K562 (cell line): ENCODE measurements at regions not wholly inside any gene's neighbourhood (a gene's known extent, or its start where the extent isn't known, plus 50 kb on each side); places are given as distances from the start of the nearest gene placed in this dataset.

ENCODE experiments used
- ATAC-seq: fragments of 200-7000 bp; cut with Tn5 transposase; 3 replicates; pipeline ENCODE4 v1.9.1; 2020; ENCODE audit warnings: moderate library complexity
- BruUV-seq: library from RNA; stranded (reverse); fragments of 400-500 nt; replicated peaks from 2 replicates; lab custom pipeline; 2021; lab: Mats Ljungman, UMichigan
- CTCF ChIA-PET: fragments of 300-600 bp; formaldehyde crosslinking; extraction: SDS; loops from one replicate; lab custom pipeline; 2021; ENCODE audit warnings: low intra/inter-chr PET ratio; lab: Yijun Ruan, JAX
- POLR2A ChIA-PET: fragments of 300-600, 350-650 bp; sonication (Branson Sonifier 250); formaldehyde crosslinking; extraction: SDS; loops from one replicate; lab custom pipeline; 2021; ENCODE audit warnings: antibody characterized with exemption, inconsistent platforms; lab: Yijun Ruan, JAX
- DNase-seq, 4 experiments: peaks; one replicate each; pipeline versions ENCODE4 v3.0.0 to v3.0.0-alpha.2; 2011 to 2018; ENCODE audit warnings: low spot score in 3 of 4, mixed read lengths in 3 of 4; ENCODE audit errors: extremely low read depth in 1 of 4
- FAIRE-seq: peaks from 2 replicates; lab custom pipeline; 2011; peaks lifted over from hg19 to GRCh38; lab: Jason Lieb, UNC
- H2AFZ ChIP-seq: 2 replicates; pipeline ENCODE4 v1.6.0; 2011; ENCODE audit warnings: low read depth, low read length, control low read depth, inconsistent platforms
- H3K27ac ChIP-seq: fragments of 200-600 bp; 3 replicates; pipeline ENCODE4 v1.8.0; 2011; ENCODE audit warnings: low read depth, mild to moderate bottlenecking, control low read depth, inconsistent platforms, low read length, moderate library complexity, mixed read lengths; ENCODE audit errors: extremely low read depth
- H3K27me3 ChIP-seq, 2 experiments: fragments of 300-600 bp in 1 of 2; 2 replicates in 1 of 2; 3 replicates in 1 of 2; pipeline versions ENCODE4 v1.6.0 to v1.8.0; 2011; ENCODE audit warnings: inconsistent platforms in 2 of 2, low read length in 2 of 2, mild to moderate bottlenecking in 1 of 2, mixed read lengths in 1 of 2, moderate library complexity in 1 of 2; ENCODE audit not compliant: control insufficient read depth in 2 of 2, insufficient read depth in 2 of 2
- H3K36me3 ChIP-seq: fragments of 300-600 bp; 3 replicates; pipeline ENCODE4 v1.8.0; 2011; ENCODE audit warnings: mild to moderate bottlenecking, low read length, inconsistent platforms; ENCODE audit not compliant: control insufficient read depth, insufficient read depth
- H3K4me1 ChIP-seq, 2 experiments: fragments of 200-600 bp in 1 of 2; replicated peaks in 1 of 2; 2 replicates in 1 of 2; 3 replicates in 1 of 2; pipeline versions ENCODE4 v1.5.1 to v1.8.0; 2011; ENCODE audit warnings: inconsistent platforms in 2 of 2, low read length in 2 of 2, mild to moderate bottlenecking in 1 of 2, mixed read lengths in 1 of 2, moderate library complexity in 1 of 2; ENCODE audit not compliant: control insufficient read depth in 2 of 2, insufficient read depth in 2 of 2
- H3K4me2 ChIP-seq: 2 replicates; pipeline ENCODE4 v1.6.1; 2011; ENCODE audit warnings: low read length, control low read depth, inconsistent platforms, mixed read lengths; ENCODE audit not compliant: insufficient read depth
- H3K4me3 ChIP-seq: fragments of 200-600 bp; sonication (generic), shearing (Covaris generic); 2 replicates; pipeline ENCODE4 v1.5.1; 2016; ENCODE audit warnings: control low read depth, inconsistent platforms
- H3K79me2 ChIP-seq: fragments of 200-600 bp; 3 replicates; pipeline ENCODE4 v1.8.0; 2011; ENCODE audit warnings: low read length, inconsistent platforms; ENCODE audit not compliant: control insufficient read depth, insufficient read depth
- H3K9ac ChIP-seq, 2 experiments: 2 replicates each; pipeline versions ENCODE4 v1.6.0 to v1.6.1; 2011; ENCODE audit warnings: low read depth in 2 of 2, low read length in 2 of 2, control low read depth in 1 of 2, inconsistent platforms in 1 of 2, mild to moderate bottlenecking in 1 of 2, mixed read lengths in 1 of 2; ENCODE audit not compliant: insufficient read depth in 1 of 2
- H3K9me1 ChIP-seq: one replicate; pipeline ENCODE4 v1.6.0; 2011; ENCODE audit warnings: inconsistent platforms, mild to moderate bottlenecking, low read length, moderate library complexity; ENCODE audit not compliant: control insufficient read depth, insufficient read depth
- H3K9me3 ChIP-seq: replicated peaks from 2 replicates; pipeline ENCODE4 v1.5.1; 2011; ENCODE audit warnings: low read depth, low read length, inconsistent platforms; ENCODE audit not compliant: control insufficient read depth, insufficient read depth
- H4K20me1 ChIP-seq: replicated peaks from 2 replicates; pipeline ENCODE4 v1.6.1; 2011; ENCODE audit warnings: low read length, inconsistent platforms, mixed read lengths; ENCODE audit not compliant: control insufficient read depth, insufficient read depth
- CEBPG ChIP-seq, 3 experiments: fragments of 200-800 bp in 1 of 3; sonication (Bioruptor generic) in 1 of 3; sonication (generic) in 1 of 3; formaldehyde crosslinking in 1 of 3; IDR thresholded peaks in 2 of 3; conservative IDR thresholded peaks in 1 of 3; 2 replicates each; pipeline versions ENCODE4 v1.6.1 to v1.8.0; 2016 to 2022; ENCODE audit warnings: missing compliant biosample characterization in 2 of 3, missing genetic modification characterization in 2 of 3, mild to moderate bottlenecking in 1 of 3, missing genetic modification reagents in 1 of 3
- MAFF ChIP-seq: IDR thresholded peaks from 2 replicates; pipeline ENCODE4 v1.6.1; 2012; ENCODE audit warnings: low read length, improper control_type of control experiment
- WGBS: fragments of 100-300 bp; shearing (Covaris generic); methylation state at CpG from one replicate; pipeline ENCODE4 v1.1.6; 2016; ENCODE audit warnings: low coverage, mixed read lengths; ENCODE audit not compliant: insufficient coverage; ENCODE audit errors: missing lambda C conversion rate; 5-methylcytosine and 5-hydroxymethylcytosine counted together
- in situ Hi-C: fragments of 300-500 bp; cut with MboI; formaldehyde crosslinking; loops from 4 replicates; pipeline ENCODE4 v1.15.0; 2018; ENCODE audit warnings: inconsistent platforms, mixed read lengths
- intact Hi-C: fragments of 100-400 bp; cut with micrococcal nuclease; formaldehyde crosslinking; loops from 2 replicates; pipeline ENCODE4 v1.14.2; 2022
- TF ChIP-seq, protein P1 (sequence below): sonication (generic); formaldehyde crosslinking; IDR thresholded peaks from 2 replicates; pipeline ENCODE4 v1.8.1; 2023; ENCODE audit warnings: mild to moderate bottlenecking, missing genetic modification reagents
- TF ChIP-seq, protein P2 (sequence below): fragments of 200-800 bp; sonication (Bioruptor generic); IDR thresholded peaks from 2 replicates; pipeline ENCODE4 v1.6.1; 2017; ENCODE audit warnings: missing genetic modification characterization, missing compliant biosample characterization
- TF ChIP-seq, protein P3 (sequence below), 2 experiments: fragments of 450-650 bp in 1 of 2; sonication (generic) in 1 of 2; formaldehyde crosslinking in 1 of 2; IDR thresholded peaks in 1 of 2; conservative IDR thresholded peaks in 1 of 2; 2 replicates each; pipeline versions ENCODE4 v1.6.1 to v1.8.1; 2016 to 2023; ENCODE audit warnings: mild to moderate bottlenecking in 2 of 2, moderate library complexity in 2 of 2, inconsistent platforms in 1 of 2, missing genetic modification reagents in 1 of 2

DNA sequence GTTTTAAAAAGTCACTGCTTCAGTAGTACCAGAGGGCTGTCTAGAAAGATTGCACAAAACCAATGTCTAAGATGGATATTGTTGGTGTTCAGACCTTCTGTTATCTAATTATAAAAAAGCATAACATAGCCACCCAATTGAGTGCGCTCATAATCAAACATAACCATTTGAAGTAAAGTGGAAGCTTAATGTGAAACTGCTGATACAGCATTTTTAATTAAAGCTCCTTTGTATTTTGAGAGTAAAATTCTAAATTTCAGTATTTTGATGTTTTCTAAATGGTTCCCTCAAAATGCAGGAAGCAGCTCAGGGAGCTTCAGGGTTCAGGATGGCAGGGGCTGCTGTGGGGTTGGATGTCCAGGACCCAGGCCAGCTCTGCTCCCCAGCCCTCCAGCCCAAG, 291.8 kb upstream of the ZFP64 start (continued):
- TF ChIP-seq, protein P1, sequence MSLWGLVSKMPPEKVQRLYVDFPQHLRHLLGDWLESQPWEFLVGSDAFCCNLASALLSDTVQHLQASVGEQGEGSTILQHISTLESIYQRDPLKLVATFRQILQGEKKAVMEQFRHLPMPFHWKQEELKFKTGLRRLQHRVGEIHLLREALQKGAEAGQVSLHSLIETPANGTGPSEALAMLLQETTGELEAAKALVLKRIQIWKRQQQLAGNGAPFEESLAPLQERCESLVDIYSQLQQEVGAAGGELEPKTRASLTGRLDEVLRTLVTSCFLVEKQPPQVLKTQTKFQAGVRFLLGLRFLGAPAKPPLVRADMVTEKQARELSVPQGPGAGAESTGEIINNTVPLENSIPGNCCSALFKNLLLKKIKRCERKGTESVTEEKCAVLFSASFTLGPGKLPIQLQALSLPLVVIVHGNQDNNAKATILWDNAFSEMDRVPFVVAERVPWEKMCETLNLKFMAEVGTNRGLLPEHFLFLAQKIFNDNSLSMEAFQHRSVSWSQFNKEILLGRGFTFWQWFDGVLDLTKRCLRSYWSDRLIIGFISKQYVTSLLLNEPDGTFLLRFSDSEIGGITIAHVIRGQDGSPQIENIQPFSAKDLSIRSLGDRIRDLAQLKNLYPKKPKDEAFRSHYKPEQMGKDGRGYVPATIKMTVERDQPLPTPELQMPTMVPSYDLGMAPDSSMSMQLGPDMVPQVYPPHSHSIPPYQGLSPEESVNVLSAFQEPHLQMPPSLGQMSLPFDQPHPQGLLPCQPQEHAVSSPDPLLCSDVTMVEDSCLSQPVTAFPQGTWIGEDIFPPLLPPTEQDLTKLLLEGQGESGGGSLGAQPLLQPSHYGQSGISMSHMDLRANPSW, result no peak
- peak; percentile 98 for TF ChIP-seq MAFF

DNA sequence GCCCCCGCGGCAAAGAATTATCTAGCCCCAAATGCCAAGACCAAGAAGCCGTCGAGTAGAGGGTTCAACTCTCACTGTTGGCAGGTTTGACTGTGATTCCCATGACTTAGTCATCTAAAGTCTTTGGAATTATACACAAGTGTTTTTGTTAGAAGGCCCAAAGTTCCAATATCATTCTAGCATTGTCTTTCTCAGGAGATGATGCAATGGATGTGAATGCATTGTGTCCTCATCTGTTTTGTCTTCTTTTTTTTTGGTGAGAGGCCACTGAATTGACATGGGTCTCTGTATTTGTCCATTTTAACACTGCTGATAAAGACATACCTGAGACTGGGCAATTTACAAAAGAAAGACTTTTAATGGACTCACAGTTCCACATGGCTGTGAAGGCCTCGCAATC, 290.5 kb upstream of the ZFP64 start:
- Histone ChIP-seq H3K79me2 (no peaks in the 10 kb centered on the region), H3K4me3 (no peak overlapping the region), H3K9ac (no peak overlapping the region), H3K27ac (no peak overlapping the region), H4K20me1 (no peaks in the 10 kb centered on the region), H3K4me1 (no peaks in the 10 kb centered on the region), H3K36me3 (no peaks in the 10 kb centered on the region), H2AFZ (no peak overlapping the region), H3K9me3 (no peaks in the 10 kb centered on the region), H3K9me1 (no peaks in the 10 kb centered on the region), H3K27me3 (no peaks in the 10 kb centered on the region), H3K4me2 (no peak overlapping the region)
- no TSS peak for BruUV-seq
- POLR2A ChIA-PET, result no interaction called here
- CTCF ChIA-PET, result interaction anchor here (0.6 kb wide), 1 partner anchor 451 kb away, joined by 3 read pairs; no protein-coding TSS in a partner anchor
- no peak for ATAC-seq
- intact Hi-C loops, result no loop called here
- whole genome bisulfite sequencing, result 38% methylated on average over 5 of the region's 5 CpGs
- TF ChIP-seq, protein P2, sequence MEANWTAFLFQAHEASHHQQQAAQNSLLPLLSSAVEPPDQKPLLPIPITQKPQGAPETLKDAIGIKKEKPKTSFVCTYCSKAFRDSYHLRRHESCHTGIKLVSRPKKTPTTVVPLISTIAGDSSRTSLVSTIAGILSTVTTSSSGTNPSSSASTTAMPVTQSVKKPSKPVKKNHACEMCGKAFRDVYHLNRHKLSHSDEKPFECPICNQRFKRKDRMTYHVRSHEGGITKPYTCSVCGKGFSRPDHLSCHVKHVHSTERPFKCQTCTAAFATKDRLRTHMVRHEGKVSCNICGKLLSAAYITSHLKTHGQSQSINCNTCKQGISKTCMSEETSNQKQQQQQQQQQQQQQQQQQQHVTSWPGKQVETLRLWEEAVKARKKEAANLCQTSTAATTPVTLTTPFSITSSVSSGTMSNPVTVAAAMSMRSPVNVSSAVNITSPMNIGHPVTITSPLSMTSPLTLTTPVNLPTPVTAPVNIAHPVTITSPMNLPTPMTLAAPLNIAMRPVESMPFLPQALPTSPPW (CRISPR knock-in tag), result no peak
- TF ChIP-seq, protein P3, sequence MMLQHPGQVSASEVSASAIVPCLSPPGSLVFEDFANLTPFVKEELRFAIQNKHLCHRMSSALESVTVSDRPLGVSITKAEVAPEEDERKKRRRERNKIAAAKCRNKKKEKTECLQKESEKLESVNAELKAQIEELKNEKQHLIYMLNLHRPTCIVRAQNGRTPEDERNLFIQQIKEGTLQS (IDR thresholded peaks at IDR 0.05), result peak; percentile 22; the same call in 1 of the 2 replicates
- TF ChIP-seq, protein P3 (CRISPR knock-in tag; conservative IDR thresholded peaks at IDR 0.05), result no peak
- TF ChIP-seq CEBPG (CRISPR knock-in tag; IDR thresholded peaks at IDR 0.05) (no peak), CEBPG (tag; conservative IDR thresholded peaks at IDR 0.05 in 1 of 2, IDR thresholded peaks at IDR 0.05 in 1 of 2) (0 out of 4 replicates have a peak, but pooled peaks of 1 of the 2 experiments have one; percentile 14)
- TF ChIP-seq, protein P1, result no peak
- FAIRE-seq, result no peak
- DNase-seq, result no peak
- in situ Hi-C loops, result no loop called here
